ENCODE measurements at regions not wholly inside any gene's neighbourhood (a gene's known extent, or its start where the extent isn't known, plus 50 kb on each side); places are given as distances from the start of the nearest gene placed in this dataset.

GRCh38 chr3:95246413-95246812 is 1183.6 kb downstream of the NSUN3 start:
- TF ChIP-seq CTCF (IDR thresholded peaks at IDR 0.05; ENCODE audit: insufficient read depth, low read depth, low read length) (no peak), EZH2 (IDR thresholded peaks at IDR 0.05; ENCODE audit: insufficient read depth, low read length) (no peak)

Measured in astrocyte (in vitro differentiated cells and primary cell).